ENCODE measurements at regions not wholly inside any gene's neighbourhood (a gene's known extent, or its start where the extent isn't known, plus 50 kb on each side); places are given as distances from the start of the nearest gene placed in this dataset.

- TF ChIP-seq POLR2A (IDR thresholded peaks at IDR 0.05; ENCODE audit: low read depth, low read length) (no peak), CTCF (conservative IDR thresholded peaks at IDR 0.05; ENCODE audit: low read depth, low read length) (no peak), MAFK (IDR thresholded peaks at IDR 0.05; ENCODE audit: low read depth, low read length) (no peak), FOS (IDR thresholded peaks at IDR 0.05; ENCODE audit: low read depth, low read length) (no peak), MAZ (IDR thresholded peaks at IDR 0.05; ENCODE audit: borderline replicate concordance, low read depth, low read length) (no peak), BHLHE40 (IDR thresholded peaks at IDR 0.05; ENCODE audit: low read depth, low read length) (no peak), RAD21 (IDR thresholded peaks at IDR 0.05; ENCODE audit: low read length) (no peak), USF2 (IDR thresholded peaks at IDR 0.05; ENCODE audit: low read depth, low read length) (no peak), RFX5 (IDR thresholded peaks at IDR 0.05; ENCODE audit: low read depth, low read length) (no peak), NFE2L2 (IDR thresholded peaks at IDR 0.05; ENCODE audit: low read depth, low read length) (no peak)
Observed at GRCh38 chr3:14288833-14289451, 110.3 kb downstream of the LSM3 start.
